SK-N-SH treated with all-trans-retinoic acid at 6 μM for 48 hours (cell line): ENCODE measurements at regions not wholly inside any gene's neighbourhood (a gene's known extent, or its start where the extent isn't known, plus 50 kb on each side); places are given as distances from the start of the nearest gene placed in this dataset.

Source experiments
- ATAC-seq: fragments of 200-7000 bp; cut with Tn5 transposase; 3 replicates; pipeline ENCODE4 v1.9.1; 2020; ENCODE audit warnings: mild to moderate bottlenecking, moderate library complexity
- ARNTL ChIP-seq: fragments of 450-650 bp; formaldehyde crosslinking; IDR thresholded peaks from 2 replicates; pipeline ENCODE4 v1.5.0; 2020; ENCODE audit warnings: low read depth, mild to moderate bottlenecking, moderate library complexity, borderline replicate concordance
- BACH2 ChIP-seq: fragments of 250-450 bp; sonication (Bioruptor Pico); IDR thresholded peaks from 2 replicates; pipeline ENCODE4 v1.9.0; 2021; ENCODE audit warnings: mild to moderate bottlenecking, borderline replicate concordance
- CSDC2 ChIP-seq: fragments of 250-450 bp; sonication (Bioruptor Pico); IDR thresholded peaks from 2 replicates; pipeline ENCODE4 v1.5.0; 2020; ENCODE audit warnings: mild to moderate bottlenecking, moderate library complexity
- ESRRG ChIP-seq: fragments of 250-450 bp; sonication (Bioruptor Pico); IDR thresholded peaks from 2 replicates; pipeline ENCODE4 v1.6.1; 2021; ENCODE audit warnings: mild to moderate bottlenecking
- GLIS3 ChIP-seq: fragments of 250-450 bp; sonication (Bioruptor Pico); IDR thresholded peaks from 2 replicates; pipeline ENCODE4 v1.5.0; 2020; ENCODE audit warnings: mild to moderate bottlenecking, moderate library complexity
- ISL1 ChIP-seq: fragments of 250-450 bp; sonication (Bioruptor Pico); IDR thresholded peaks from 2 replicates; pipeline ENCODE4 v2.1.2; 2022; ENCODE audit warnings: mild to moderate bottlenecking, moderate library complexity
- OSR1 ChIP-seq: fragments of 250-450 bp; sonication (Bioruptor Pico); IDR thresholded peaks from 2 replicates; pipeline ENCODE4 v1.8.0; 2022; ENCODE audit warnings: moderate library complexity, mild to moderate bottlenecking, inconsistent platforms
- PPARA ChIP-seq: fragments of 250-450 bp; sonication (Bioruptor Pico); IDR thresholded peaks from 2 replicates; pipeline ENCODE4 v1.5.0; 2020; ENCODE audit warnings: mild to moderate bottlenecking, borderline replicate concordance
- RARB ChIP-seq: fragments of 250-450 bp; sonication (Bioruptor Pico); IDR thresholded peaks from 2 replicates; pipeline ENCODE4 v1.8.0; 2021; ENCODE audit warnings: mild to moderate bottlenecking, moderate library complexity
- TCF4 ChIP-seq: fragments of 250-450 bp; sonication (Bioruptor Pico); IDR thresholded peaks from 2 replicates; pipeline ENCODE4 v1.8.0; 2021; ENCODE audit warnings: mild to moderate bottlenecking, moderate library complexity, borderline replicate concordance
- TOX ChIP-seq: fragments of 250-450 bp; sonication (Bioruptor Pico); IDR thresholded peaks from 2 replicates; pipeline ENCODE4 v1.8.0; 2021; ENCODE audit warnings: mild to moderate bottlenecking, moderate library complexity, borderline replicate concordance
- ZC3H10 ChIP-seq: fragments of 250-450 bp; sonication (Bioruptor Pico); IDR thresholded peaks from 2 replicates; pipeline ENCODE4 v1.5.1; 2021; ENCODE audit warnings: mild to moderate bottlenecking, moderate library complexity
- ZFP3 ChIP-seq: fragments of 250-450 bp; sonication (Bioruptor Pico); IDR thresholded peaks from 2 replicates; pipeline ENCODE4 v1.5.0; 2020; ENCODE audit warnings: mild to moderate bottlenecking, moderate library complexity
- ZFP30 ChIP-seq: fragments of 450-650 bp; formaldehyde crosslinking; IDR thresholded peaks from 2 replicates; pipeline ENCODE4 v1.5.0; 2022; ENCODE audit warnings: mild to moderate bottlenecking, moderate library complexity
- ZNF565 ChIP-seq: fragments of 450-650 bp; formaldehyde crosslinking; conservative IDR thresholded peaks from 2 replicates; pipeline ENCODE4 v1.5.0; 2020; ENCODE audit warnings: low read depth, mild to moderate bottlenecking, moderate library complexity
- ZNF70 ChIP-seq: fragments of 450-650 bp; formaldehyde crosslinking; IDR thresholded peaks from 2 replicates; pipeline ENCODE4 v1.5.0; 2020; ENCODE audit warnings: mild to moderate bottlenecking, moderate library complexity
- ZNF8 ChIP-seq: fragments of 450-650 bp; formaldehyde crosslinking; IDR thresholded peaks from 2 replicates; pipeline ENCODE4 v1.5.0; 2020; ENCODE audit warnings: mild to moderate bottlenecking, moderate library complexity
- TF ChIP-seq, protein P1 (sequence below): fragments of 250-450 bp; sonication (Bioruptor Pico); IDR thresholded peaks from 2 replicates; pipeline ENCODE4 v1.8.0; 2020; ENCODE audit warnings: mild to moderate bottlenecking, moderate library complexity, borderline replicate concordance
- TF ChIP-seq, protein P2 (sequence below): fragments of 250-450 bp; sonication (Bioruptor Pico); IDR thresholded peaks from 2 replicates; pipeline ENCODE4 v1.5.0; 2020; ENCODE audit warnings: mild to moderate bottlenecking, moderate library complexity
- TF ChIP-seq, protein P3 (sequence below): fragments of 250-450 bp; sonication (Bioruptor Pico); IDR thresholded peaks from 2 replicates; pipeline ENCODE4 v1.5.1; 2020; ENCODE audit warnings: low read depth, mild to moderate bottlenecking, moderate library complexity
- TF ChIP-seq, protein P4 (sequence below): fragments of 250-450 bp; sonication (Bioruptor Pico); IDR thresholded peaks from 2 replicates; pipeline ENCODE4 v1.8.0; 2021; ENCODE audit warnings: low read depth, mild to moderate bottlenecking, moderate library complexity, borderline replicate concordance

DNA sequence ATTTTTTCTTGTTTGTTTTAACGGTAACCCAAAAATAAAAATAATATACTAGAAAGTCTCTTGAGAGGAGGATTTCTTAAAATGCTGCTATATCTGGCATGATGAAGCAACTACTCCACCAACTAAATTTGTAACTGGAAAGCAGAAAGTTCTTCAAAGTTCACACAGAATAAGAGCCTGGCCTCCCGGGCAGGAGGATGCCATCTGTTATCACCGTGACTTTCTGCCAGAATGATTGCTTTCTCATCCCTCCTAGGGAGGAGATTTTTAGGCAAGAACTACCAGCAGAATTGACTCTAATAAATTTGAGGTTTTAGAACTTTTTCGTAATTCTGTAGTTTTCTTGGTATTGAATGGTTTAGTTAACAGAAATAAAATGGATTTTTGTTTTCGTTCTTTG is 464.6 kb upstream of the ACTBL2 start:
- no peak for ATAC-seq
- TF ChIP-seq, protein P1, sequence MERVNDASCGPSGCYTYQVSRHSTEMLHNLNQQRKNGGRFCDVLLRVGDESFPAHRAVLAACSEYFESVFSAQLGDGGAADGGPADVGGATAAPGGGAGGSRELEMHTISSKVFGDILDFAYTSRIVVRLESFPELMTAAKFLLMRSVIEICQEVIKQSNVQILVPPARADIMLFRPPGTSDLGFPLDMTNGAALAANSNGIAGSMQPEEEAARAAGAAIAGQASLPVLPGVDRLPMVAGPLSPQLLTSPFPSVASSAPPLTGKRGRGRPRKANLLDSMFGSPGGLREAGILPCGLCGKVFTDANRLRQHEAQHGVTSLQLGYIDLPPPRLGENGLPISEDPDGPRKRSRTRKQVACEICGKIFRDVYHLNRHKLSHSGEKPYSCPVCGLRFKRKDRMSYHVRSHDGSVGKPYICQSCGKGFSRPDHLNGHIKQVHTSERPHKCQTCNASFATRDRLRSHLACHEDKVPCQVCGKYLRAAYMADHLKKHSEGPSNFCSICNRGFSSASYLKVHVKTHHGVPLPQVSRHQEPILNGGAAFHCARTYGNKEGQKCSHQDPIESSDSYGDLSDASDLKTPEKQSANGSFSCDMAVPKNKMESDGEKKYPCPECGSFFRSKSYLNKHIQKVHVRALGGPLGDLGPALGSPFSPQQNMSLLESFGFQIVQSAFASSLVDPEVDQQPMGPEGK (CRISPR knock-in tag): no peak
- TF ChIP-seq RARB (CRISPR knock-in tag): no peak
- no peak for TF ChIP-seq TOX (CRISPR knock-in tag)
- no peak for TF ChIP-seq TCF4 (CRISPR knock-in tag)
- TF ChIP-seq ARNTL: no peak
- no peak for TF ChIP-seq ISL1 (CRISPR knock-in tag)
- no peak for TF ChIP-seq PPARA (CRISPR knock-in tag)
- no peak for TF ChIP-seq ZC3H10 (CRISPR knock-in tag)
- no peak for TF ChIP-seq ZFP3 (CRISPR knock-in tag)
- TF ChIP-seq ZNF565 (CRISPR knock-in tag): no peak
- TF ChIP-seq ESRRG (CRISPR knock-in tag): no peak
- no peak for TF ChIP-seq BACH2 (CRISPR knock-in tag)
- TF ChIP-seq GLIS3 (CRISPR knock-in tag): no peak
- TF ChIP-seq OSR1 (CRISPR knock-in tag): no peak
- TF ChIP-seq ZNF8: no peak
- TF ChIP-seq CSDC2 (CRISPR knock-in tag): no peak
- TF ChIP-seq ZNF70: no peak
- TF ChIP-seq ZFP30 (CRISPR knock-in tag): no peak
- TF ChIP-seq, all 23 proteins: peak for 0

DNA sequence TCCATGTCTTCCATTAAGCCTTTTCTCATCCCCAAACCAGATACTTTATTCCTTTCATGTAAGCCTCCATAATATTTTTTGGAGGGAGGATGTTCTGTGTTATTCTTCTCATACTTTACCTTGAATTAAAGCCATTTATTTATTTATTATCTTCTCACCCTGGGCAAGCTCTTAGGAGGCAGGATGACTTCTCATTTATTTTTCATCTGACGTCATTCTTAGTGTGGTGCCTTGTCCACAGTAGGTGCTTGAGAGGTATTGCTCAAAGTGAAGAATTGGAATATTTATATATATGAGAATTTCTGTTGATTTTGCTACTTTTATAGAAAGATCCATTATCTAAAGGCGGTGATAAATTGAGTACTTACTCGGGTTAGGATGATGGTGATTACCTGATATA is 458.3 kb upstream of the ACTBL2 start:
- TF ChIP-seq, protein P2, sequence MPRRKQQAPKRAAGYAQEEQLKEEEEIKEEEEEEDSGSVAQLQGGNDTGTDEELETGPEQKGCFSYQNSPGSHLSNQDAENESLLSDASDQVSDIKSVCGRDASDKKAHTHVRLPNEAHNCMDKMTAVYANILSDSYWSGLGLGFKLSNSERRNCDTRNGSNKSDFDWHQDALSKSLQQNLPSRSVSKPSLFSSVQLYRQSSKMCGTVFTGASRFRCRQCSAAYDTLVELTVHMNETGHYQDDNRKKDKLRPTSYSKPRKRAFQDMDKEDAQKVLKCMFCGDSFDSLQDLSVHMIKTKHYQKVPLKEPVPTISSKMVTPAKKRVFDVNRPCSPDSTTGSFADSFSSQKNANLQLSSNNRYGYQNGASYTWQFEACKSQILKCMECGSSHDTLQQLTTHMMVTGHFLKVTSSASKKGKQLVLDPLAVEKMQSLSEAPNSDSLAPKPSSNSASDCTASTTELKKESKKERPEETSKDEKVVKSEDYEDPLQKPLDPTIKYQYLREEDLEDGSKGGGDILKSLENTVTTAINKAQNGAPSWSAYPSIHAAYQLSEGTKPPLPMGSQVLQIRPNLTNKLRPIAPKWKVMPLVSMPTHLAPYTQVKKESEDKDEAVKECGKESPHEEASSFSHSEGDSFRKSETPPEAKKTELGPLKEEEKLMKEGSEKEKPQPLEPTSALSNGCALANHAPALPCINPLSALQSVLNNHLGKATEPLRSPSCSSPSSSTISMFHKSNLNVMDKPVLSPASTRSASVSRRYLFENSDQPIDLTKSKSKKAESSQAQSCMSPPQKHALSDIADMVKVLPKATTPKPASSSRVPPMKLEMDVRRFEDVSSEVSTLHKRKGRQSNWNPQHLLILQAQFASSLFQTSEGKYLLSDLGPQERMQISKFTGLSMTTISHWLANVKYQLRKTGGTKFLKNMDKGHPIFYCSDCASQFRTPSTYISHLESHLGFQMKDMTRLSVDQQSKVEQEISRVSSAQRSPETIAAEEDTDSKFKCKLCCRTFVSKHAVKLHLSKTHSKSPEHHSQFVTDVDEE (CRISPR knock-in tag): no peak
- TF ChIP-seq TOX (CRISPR knock-in tag) (no peak), ZNF8 (no peak)
- ATAC-seq: no peak

DNA sequence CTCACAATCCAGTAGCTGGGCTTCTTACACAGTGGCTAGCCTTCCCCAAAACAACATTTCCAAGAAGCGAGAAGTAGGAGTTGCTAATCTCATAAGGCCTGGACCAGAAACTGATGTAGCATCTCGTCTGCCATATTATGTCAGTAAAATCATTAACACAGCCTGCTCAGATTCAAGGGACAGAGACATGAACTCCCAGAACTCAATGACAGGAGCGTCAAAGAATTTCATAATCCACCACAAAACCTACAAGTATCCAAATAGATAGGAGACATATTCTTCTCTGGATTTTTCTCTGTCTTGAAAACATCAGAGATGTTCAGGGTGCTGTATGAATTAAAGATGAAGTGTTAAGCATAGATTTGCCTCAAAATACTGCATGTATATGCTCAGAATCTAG is 457.6 kb upstream of the ACTBL2 start:
- no peak for TF ChIP-seq ZC3H10 (CRISPR knock-in tag)
- ATAC-seq: no peak

DNA sequence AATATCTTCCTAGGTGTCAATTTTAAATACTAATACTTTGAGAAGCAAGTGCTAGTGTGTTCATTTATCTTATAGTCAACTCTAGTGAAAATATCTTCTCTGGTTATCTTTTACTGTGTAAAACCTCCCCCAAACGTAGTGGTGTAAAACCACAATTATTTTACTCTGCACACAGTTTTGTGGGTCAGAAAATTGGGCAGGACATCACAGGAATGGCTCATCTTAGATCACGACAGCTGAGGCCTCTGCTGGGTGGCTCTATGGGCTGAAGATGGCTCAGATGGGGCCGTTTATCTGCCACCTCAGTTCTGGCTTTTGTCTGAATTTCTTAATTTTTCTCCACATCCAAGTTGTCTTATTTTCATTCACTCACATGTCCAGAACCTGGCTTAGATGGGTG is 457.2 kb upstream of the ACTBL2 start:
- ATAC-seq: no peak
- TF ChIP-seq TOX (CRISPR knock-in tag): no peak
- TF ChIP-seq BACH2 (CRISPR knock-in tag): no peak
- no peak for TF ChIP-seq ZNF8
- no peak for TF ChIP-seq TCF4 (CRISPR knock-in tag)
- TF ChIP-seq, protein P3, sequence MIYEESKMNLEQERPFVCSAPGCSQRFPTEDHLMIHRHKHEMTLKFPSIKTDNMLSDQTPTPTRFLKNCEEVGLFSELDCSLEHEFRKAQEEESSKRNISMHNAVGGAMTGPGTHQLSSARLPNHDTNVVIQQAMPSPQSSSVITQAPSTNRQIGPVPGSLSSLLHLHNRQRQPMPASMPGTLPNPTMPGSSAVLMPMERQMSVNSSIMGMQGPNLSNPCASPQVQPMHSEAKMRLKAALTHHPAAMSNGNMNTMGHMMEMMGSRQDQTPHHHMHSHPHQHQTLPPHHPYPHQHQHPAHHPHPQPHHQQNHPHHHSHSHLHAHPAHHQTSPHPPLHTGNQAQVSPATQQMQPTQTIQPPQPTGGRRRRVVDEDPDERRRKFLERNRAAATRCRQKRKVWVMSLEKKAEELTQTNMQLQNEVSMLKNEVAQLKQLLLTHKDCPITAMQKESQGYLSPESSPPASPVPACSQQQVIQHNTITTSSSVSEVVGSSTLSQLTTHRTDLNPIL (CRISPR knock-in tag): no peak
- TF ChIP-seq RARB (CRISPR knock-in tag): no peak
- TF ChIP-seq, all 23 proteins: peak for 0

DNA sequence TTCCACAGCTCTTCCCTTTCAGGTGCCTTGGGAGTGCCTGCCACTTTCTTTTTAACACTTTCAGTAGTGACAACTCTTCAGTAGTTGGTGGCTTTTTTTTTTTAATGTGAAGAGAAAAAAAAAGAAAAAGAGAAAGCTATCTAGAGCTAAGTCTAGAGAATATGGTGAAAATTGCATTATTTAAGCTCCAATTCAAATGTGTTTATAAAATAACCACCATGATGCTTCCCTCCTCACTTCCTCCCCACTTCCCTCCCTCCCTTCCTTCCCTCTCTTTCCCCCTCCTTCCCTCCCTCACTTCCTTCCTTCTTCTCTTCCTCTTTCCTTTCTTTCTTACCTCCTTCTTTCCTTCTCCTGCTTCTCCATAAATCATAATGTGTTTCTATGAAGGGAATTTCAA is 456.7 kb upstream of the ACTBL2 start:
- ATAC-seq: no peak

DNA sequence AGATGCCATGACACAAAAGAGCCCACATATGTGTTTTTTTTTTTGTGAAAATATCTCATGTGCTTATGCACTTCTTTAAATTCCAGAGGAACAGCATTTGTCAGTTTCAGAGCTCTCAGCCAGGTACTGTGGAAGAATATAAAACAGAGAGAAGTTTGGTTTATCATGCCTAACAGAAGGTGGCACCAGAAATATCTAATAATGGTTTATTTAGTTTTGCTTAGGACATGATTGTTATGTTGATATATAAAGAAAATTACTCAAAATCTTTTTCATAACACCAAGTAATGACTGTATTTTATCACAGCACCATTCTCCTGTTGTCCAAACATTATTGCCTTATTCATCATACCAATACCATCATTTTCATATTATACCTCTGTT is 455.6 kb upstream of the ACTBL2 start:
- ATAC-seq: no peak
- TF ChIP-seq GLIS3 (CRISPR knock-in tag): no peak
- TF ChIP-seq, protein P4, sequence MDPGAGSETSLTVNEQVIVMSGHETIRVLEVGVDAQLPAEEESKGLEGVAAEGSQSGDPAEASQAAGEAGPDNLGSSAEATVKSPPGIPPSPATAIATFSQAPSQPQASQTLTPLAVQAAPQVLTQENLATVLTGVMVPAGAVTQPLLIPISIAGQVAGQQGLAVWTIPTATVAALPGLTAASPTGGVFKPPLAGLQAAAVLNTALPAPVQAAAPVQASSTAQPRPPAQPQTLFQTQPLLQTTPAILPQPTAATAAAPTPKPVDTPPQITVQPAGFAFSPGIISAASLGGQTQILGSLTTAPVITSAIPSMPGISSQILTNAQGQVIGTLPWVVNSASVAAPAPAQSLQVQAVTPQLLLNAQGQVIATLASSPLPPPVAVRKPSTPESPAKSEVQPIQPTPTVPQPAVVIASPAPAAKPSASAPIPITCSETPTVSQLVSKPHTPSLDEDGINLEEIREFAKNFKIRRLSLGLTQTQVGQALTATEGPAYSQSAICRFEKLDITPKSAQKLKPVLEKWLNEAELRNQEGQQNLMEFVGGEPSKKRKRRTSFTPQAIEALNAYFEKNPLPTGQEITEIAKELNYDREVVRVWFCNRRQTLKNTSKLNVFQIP (CRISPR knock-in tag): no peak

More for the DNA sequence above, 456.7 kb upstream of the ACTBL2 start:
- TF ChIP-seq GLIS3 (CRISPR knock-in tag): no peak
